Keratinocyte (primary cell): ENCODE measurements at regions not wholly inside any gene's neighbourhood (a gene's known extent, or its start where the extent isn't known, plus 50 kb on each side); places are given as distances from the start of the nearest gene placed in this dataset.

Experiments
- EZH2 ChIP-seq: IDR thresholded peaks from one replicate; pipeline ENCODE4 v1.6.1; 2012; ENCODE audit warnings: inconsistent platforms, mild to moderate bottlenecking, low read length, moderate library complexity
- TF ChIP-seq, protein P1 (sequence below), 3 experiments: IDR thresholded peaks in 1 of 3; conservative IDR thresholded peaks in 1 of 3; optimal IDR thresholded peaks in 1 of 3; 2 replicates in 2 of 3; 3 replicates in 1 of 3; pipeline versions ENCODE3 to v1.5.1; 2011; ENCODE audit warnings: low read length in 3 of 3, mild to moderate bottlenecking in 3 of 3, moderate library complexity in 2 of 3, control low read depth in 1 of 3, inconsistent platforms in 1 of 3; ENCODE audit not compliant: insufficient read depth in 2 of 3; ENCODE audit errors: extremely low read depth in 1 of 3

DNA sequence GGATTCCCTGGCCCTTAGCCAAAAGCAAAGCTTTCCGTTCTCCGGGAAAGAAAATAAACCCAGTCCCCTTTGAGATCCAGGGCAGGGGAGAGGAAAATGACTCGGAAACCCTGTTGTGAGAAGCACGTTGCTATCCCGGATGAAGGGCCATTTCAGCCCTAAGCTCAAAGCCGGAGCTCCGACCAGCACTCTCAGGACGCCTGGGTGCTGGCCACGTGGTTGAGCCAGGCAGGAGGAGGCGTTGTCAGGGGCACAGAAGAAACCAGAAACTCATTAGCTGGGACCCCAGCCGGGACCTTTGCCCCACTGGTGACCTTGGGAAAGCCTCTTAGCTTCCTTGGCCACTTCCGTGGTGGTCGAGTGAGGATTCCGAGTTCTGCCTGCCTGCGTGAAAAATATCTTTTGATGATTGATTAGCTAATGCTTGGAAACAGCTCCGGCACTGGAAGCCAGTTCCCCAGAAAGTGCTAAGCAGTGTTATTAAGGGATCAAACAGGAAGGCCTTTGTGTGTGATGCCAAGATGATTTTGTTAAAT is 57.6 kb upstream of the FZD10 start:
- TF ChIP-seq, protein P1, sequence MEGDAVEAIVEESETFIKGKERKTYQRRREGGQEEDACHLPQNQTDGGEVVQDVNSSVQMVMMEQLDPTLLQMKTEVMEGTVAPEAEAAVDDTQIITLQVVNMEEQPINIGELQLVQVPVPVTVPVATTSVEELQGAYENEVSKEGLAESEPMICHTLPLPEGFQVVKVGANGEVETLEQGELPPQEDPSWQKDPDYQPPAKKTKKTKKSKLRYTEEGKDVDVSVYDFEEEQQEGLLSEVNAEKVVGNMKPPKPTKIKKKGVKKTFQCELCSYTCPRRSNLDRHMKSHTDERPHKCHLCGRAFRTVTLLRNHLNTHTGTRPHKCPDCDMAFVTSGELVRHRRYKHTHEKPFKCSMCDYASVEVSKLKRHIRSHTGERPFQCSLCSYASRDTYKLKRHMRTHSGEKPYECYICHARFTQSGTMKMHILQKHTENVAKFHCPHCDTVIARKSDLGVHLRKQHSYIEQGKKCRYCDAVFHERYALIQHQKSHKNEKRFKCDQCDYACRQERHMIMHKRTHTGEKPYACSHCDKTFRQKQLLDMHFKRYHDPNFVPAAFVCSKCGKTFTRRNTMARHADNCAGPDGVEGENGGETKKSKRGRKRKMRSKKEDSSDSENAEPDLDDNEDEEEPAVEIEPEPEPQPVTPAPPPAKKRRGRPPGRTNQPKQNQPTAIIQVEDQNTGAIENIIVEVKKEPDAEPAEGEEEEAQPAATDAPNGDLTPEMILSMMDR (optimal IDR thresholded peaks at IDR 0.05 in 1 of 3, IDR thresholded peaks at IDR 0.05 in 1 of 3, conservative IDR thresholded peaks at IDR 0.05 in 1 of 3; ENCODE audit: extremely low read depth in 1 of 3, insufficient read depth in 2 of 3, low read length in 3 of 3), result no peak
- TF ChIP-seq EZH2, result no peak
